Right lobe of liver (tissue), 4 donors: ENCODE measurements at regions not wholly inside any gene's neighbourhood (a gene's known extent, or its start where the extent isn't known, plus 50 kb on each side); places are given as distances from the start of the nearest gene placed in this dataset.

Experiments
- CTCF ChIP-seq, 4 donors: fragments of 200-600 bp in 3 of 4; fragments of 450-650 bp in 1 of 4; IDR thresholded peaks; one replicate each; pipeline versions ENCODE4 v1.5.1 to v1.8.0; 2016 to 2022; ENCODE audit warnings: antibody characterized with exemption in 4 of 4, mild to moderate bottlenecking in 2 of 4
- POLR2A ChIP-seq: fragments of 450-650 bp; IDR thresholded peaks from one replicate; pipeline ENCODE4 v1.6.1; 2017; ENCODE audit warnings: antibody characterized with exemption, mild to moderate bottlenecking
- donor health status: DM: no; HTN: no; CAD: no.
- donor health status: DM: no; HTN: no; CAD: no.
- donor health status: DM: no; HTN: yes; CAD: no.

DNA sequence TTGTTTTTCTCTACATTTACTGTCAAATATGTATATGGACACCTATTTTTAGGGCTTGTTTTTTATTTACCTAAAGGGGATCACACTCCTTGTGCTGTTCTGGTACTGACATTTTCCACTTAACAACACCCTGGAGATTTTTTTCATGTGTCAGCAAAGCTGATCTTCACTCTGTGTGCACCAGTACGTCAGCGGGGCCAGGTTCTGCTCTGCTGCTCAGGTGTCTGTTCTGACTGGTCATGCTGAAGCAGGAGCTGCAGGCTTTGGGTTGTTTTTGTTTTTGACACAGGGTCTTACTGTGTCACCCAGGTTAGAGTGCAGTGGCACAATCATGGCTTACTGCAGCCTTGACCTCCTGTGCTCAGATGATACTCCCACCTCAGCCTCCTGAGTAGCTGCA is 81.9 kb upstream of the CCND2 start:
- TF ChIP-seq CTCF (IDR thresholded peaks at IDR 0.05): no peak
- no peak for TF ChIP-seq POLR2A
